Astrocyte of the spinal cord (primary cell): ENCODE measurements at regions not wholly inside any gene's neighbourhood (a gene's known extent, or its start where the extent isn't known, plus 50 kb on each side); places are given as distances from the start of the nearest gene placed in this dataset.
A peak's percentile ranks its signal among the peaks of the same experiment; 100 is the strongest.

Experiments used
- DNase-seq: peaks from one replicate; pipeline ENCODE4 v3.0.0; 2011; ENCODE audit warnings: low read depth, low spot score
- H3K4me3 ChIP-seq: 2 replicates; pipeline ENCODE4 v1.5.1; 2011; ENCODE audit warnings: low read depth, mild to moderate bottlenecking, low read length, moderate library complexity
- in situ Hi-C: cut with HindIII; loops from 2 replicates; pipeline ENCODE4 v1.10.0; 2017; ENCODE audit warnings: low sequenced_read_pairs
- TF ChIP-seq, protein P1 (sequence below): IDR thresholded peaks from 2 replicates; pipeline ENCODE4 v1.5.1; 2012; ENCODE audit warnings: low read depth, mild to moderate bottlenecking, low read length, inconsistent platforms

DNA sequence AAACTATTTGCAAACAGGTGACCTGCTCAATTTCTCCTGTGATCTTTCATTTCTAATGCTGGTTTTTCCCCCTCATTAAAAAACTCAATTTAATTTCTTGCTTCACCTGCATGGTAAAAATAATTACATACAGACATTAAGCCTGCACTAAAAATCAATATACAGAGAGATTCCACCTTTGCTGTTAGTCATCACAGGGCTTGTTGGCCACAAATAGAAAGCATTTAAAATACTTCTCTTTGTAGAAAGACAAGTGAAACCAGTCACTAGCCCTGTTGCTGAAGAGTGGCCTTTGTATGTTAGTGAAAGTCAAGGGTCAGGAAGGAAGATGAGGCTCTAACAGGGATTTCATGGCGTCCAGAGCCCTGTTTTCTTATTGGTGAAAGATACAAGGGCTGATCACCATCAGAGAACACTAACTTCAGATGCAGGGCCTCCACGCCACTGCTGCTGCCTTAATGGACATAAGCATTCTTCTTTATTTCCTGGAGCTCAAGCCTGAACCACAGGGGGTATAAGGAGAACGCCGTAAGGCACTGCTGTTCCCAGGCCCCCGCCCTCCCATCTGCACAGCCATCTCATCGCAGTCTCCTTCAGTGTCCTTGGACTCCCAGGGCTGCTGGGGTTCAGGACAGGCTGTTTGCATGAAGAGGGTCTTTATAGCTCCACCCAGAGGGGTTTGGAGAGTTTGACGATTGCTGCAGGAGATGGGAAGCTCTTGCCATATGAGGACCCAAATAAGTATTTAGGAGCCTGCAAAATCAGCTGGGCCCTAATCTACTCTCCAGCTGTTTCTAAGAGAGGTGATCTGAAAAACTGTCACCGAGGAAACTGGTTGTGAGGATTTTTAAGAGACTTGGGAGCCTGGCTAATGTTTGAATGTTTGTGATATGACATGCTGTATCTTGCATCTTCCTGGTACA lies 117.3 kb upstream of the IRF2BP2 start:
- TF ChIP-seq, protein P1, sequence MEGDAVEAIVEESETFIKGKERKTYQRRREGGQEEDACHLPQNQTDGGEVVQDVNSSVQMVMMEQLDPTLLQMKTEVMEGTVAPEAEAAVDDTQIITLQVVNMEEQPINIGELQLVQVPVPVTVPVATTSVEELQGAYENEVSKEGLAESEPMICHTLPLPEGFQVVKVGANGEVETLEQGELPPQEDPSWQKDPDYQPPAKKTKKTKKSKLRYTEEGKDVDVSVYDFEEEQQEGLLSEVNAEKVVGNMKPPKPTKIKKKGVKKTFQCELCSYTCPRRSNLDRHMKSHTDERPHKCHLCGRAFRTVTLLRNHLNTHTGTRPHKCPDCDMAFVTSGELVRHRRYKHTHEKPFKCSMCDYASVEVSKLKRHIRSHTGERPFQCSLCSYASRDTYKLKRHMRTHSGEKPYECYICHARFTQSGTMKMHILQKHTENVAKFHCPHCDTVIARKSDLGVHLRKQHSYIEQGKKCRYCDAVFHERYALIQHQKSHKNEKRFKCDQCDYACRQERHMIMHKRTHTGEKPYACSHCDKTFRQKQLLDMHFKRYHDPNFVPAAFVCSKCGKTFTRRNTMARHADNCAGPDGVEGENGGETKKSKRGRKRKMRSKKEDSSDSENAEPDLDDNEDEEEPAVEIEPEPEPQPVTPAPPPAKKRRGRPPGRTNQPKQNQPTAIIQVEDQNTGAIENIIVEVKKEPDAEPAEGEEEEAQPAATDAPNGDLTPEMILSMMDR, result no peak
- in situ Hi-C loops, result loop anchor here (25.0 kb wide), 2 partner anchors 235 to 360 kb away; no protein-coding TSS in a partner anchor
- DNase-seq, result peak; percentile 54

DNA sequence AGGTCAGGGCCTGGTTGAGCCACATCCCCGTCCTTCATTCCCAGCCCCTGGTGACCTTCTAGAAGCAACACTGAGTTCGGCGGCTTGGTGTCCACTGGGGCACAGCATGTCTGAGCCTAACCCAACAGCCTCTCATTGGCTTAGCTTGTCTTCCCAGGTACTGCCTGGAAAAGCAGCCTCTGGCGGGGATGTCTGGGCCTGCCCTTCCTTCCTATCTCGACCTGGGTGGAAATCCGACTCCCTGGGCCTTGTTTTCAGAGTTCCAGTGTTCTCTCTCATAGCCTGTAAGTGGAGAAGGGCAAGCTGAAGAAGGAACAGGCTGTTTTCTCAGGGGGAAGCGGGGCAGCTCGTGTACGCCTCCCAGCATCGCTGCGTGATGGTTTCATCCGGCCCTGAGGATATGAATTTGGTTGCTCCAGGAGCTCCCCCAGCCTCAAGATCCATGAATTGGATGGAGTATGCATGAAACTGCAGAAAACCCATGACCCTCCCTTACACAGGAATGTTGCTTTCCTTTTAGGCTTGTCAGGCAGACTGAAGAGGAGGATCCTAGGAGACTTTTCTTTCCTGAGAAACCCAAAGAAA lies 116.5 kb upstream of the IRF2BP2 start:
- TF ChIP-seq, protein P1, result no peak
- DNase-seq, result peak; percentile 49
- in situ Hi-C loops, result loop anchor here (25.0 kb wide), 2 partner anchors 236 to 361 kb away; no protein-coding TSS in a partner anchor
- H3K4me3 ChIP-seq, result no peak overlapping the region

More for the DNA sequence above, 117.3 kb upstream of the IRF2BP2 start:
- no peak overlapping the region for H3K4me3 ChIP-seq

DNA sequence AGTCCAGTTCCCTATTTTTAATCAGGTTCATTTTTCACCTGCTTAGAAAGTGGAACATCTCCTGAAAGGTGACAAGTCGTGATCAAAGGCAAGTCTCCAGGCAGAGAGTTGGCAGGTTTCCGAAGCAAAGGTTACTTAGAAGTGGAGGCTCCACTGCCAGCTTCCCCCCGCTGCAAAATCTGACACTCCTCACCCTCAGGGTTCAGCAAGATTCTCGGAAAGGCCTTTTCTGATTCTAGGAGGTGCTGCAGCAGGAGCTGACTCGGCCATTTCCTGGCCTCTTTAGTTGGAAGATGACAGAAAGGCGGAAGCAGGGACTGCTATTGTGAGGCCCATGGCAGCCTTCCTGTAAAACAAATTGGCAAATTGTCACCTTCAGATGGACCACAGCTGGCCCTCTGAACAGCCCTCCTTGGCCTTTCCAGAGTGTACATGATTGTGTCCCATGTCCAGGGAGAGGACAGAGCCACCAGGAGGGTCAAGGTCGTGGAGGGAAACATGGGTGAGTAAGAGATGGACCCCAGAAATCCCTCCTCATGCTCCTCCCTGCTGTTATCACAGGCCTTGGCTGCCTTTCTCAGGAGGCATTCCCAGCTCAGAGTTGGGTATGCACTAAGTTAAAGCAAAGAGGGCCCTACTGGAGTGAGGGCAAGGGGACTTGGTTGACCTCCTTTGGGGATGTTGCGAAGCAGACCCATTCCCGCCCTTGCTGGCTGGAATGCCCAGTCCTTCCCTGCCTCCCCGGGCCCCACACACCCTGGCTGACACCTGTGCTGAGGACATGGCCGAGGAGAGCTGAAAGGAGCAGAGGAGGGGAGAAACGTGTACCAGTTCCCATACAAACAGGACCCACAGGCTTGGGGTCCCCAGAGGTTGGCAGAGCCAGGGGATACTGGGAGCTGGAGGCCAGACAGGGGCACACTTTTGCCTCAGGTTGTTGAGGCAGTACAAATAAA lies 115.5 kb upstream of the IRF2BP2 start:
- no peak overlapping the region for H3K4me3 ChIP-seq
- DNase-seq, result peak; percentile 42
- in situ Hi-C loops, result loop anchor here (25.0 kb wide), 2 partner anchors 237 to 362 kb away; no protein-coding TSS in a partner anchor
- TF ChIP-seq, protein P1, result no peak

DNA sequence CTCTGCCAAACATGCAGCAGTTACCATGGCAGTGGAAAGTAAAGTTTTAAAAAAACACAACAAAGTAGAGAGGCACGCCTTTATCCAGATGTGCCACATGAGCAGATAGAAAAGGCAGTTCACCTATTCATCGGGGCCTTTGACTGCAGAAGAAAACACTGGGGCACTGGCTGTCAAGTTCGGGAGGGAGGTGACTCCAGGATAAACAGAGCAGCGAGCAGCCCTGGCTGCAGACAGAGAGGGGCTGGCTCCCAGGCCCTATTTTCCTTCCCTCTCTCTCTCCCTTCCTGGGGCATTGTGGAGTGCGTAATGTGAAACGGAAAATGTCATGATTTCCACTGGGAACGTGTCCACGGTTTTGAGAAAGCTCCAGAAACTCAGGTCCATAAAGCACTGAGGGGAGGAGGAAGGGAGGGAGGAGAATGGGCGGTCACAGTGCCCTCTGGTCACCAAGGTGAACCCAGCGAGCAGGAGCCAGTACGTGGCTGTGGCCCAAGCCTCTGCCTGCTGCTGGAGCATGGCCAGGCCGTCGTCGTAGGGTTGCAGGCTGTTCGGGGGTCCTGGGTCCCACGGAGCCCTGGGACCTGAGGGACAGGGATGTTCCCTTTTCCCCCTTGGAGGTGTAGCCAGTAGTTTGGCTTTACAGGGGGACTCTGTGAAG lies 114.7 kb upstream of the IRF2BP2 start:
- TF ChIP-seq, protein P1, result no peak
- H3K4me3 ChIP-seq, result no peak overlapping the region
- DNase-seq, result no peak
- in situ Hi-C loops, result loop anchor here (25.0 kb wide), 2 partner anchors 238 to 363 kb away; no protein-coding TSS in a partner anchor

DNA sequence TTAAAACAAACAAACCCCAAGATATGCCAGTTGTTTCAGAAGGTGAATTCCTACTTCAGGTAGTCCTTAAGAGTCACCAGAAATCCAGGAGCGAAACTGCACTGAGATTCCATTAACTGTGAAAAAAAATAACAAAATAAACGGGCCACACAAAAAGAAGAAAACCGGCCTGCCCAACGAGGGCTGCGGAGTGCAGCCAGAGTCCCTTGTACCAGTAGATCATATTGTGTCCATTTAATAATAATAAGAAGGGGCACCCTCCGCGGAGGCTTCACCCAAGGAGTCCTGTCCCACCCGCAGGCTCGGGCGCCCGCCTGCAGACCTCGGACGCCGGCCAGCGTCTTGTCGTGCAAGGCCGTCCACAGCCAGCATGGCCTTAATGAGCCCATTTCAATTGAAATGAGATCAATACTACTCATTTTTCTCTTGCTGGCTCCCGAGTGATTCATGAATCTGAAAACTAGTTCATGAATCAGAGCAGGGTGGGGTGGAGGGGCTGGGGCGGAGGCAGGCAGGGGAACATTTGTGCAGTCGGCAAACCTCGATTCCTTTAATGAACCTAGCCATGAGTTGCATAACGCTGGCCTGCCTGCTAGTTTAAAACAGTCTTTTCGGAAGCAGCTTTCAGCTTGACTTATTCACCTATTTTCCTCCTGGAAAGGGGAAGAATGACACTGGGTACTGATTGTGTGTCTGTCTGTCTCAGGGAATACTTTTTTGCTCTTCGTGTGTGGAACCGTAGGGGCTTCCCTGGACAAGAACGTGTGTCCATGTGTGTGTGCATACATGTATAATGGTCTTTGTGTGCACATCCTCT lies 113.1 kb upstream of the IRF2BP2 start:
- peak; percentile 94 for DNase-seq
- TF ChIP-seq, protein P1, result no peak
- no peak overlapping the region for H3K4me3 ChIP-seq
- in situ Hi-C loops, result no loop called here
